Activated CD4-positive, alpha-beta T cell treated with anti-CD3 and anti-CD28 coated beads, Interleukin-2, amount 50 U/mL, for 16 hours (primary cell): ENCODE measurements at regions not wholly inside any gene's neighbourhood (a gene's known extent, or its start where the extent isn't known, plus 50 kb on each side); places are given as distances from the start of the nearest gene placed in this dataset.
"Not testable (repeated sequence)": the region's sequence is repeated elsewhere in the genome, so short reads cannot be mapped to it uniquely, and the experiment has no call there.

Experiments used
- DNase-seq: peaks from one replicate; pipeline ENCODE4 v3.0.0-alpha.2; 2020

- no peak for DNase-seq
These were observed 57.8 kb upstream of the ANKRD30A start for GRCh38 chr10:37067576-37067975.

- DNase-seq = not testable (repeated sequence)
These were observed 63.1 kb upstream of the ANKRD30A start for GRCh38 chr10:37062296-37062695.

- no peak for DNase-seq
These were observed 68.1 kb upstream of the ANKRD30A start for GRCh38 chr10:37057261-37057660.

DNA sequence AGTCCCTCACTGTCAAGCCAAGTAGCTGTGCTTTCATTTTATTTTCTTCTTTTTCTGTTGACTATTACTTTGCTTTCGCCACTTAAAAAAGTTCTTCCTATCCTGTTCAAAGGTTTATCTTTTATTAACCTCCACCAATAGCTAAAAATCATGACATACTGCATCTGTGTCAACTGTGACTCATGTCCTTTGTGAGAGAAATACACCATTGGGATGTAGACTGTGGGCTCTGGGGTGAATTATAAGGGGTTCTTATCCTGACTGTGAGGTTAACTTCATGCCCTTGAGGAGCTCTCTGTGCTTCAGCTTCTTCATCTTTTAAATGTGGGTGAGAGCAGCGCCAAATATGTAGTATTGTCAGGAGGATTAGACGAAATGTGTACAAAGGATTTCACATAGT, 71.9 kb upstream of the ANKRD30A start:
- no peak for DNase-seq

DNA sequence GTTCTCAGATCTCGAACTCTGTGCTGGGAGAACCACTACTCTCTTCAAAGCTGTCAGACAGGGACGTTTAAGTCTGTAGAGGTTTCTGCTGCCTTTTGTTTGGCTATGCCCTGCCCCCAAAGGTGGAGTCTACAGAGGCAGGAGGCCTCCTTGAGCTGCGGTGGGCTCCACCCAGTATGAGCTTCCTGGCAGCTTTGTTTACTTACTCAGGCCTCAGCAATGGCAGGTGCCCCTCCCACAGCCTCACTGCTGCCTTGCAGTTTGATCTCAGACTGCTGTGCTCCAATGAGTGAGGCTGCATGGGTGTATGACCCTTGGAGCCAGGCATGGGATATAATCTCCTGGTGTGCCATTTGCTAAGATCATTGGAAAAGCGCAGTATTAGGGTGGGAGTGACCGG, 75.4 kb upstream of the ANKRD30A start:
- not testable (repeated sequence) for DNase-seq

DNA sequence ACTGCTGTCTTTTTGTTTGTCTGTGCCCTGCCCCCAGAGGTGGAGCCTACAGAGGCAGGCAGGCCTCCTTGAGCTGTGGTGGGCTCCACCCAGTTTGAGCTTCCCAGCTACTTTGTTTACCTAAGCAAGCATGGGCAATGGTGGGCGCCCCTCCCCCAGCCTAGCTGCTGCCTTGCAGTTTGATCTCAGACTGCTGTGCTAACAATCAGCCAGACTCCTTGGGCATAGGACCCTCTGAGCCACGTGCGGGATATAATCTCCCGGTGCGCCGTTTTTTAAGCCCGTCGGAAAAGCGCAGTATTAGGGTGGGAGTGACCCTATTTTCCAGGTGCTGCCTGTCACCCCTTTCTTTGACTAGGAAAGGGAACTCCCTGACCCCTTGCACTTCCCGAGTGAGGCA, 81.1 kb upstream of the ANKRD30A start:
- DNase-seq = not testable (repeated sequence)

DNA sequence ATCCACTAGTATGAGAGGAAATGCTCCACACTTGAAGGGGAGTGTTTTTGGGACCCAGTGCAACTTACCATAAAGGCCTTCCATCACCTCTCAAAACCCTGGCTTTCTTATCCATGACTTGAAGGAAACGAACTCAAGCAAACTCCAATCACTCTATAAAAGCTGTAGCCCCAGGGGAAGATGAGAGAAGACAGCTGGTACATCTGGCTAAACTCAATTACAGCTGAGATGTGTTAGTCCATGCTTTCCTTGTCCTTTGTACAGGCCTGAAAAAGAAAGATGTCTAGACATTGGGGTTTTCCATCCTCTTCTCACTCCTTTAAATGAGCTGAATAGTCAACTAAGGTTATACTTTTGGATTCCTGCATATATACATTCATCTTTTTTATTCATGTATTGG, 89.5 kb upstream of the ANKRD30A start:
- no peak for DNase-seq

DNA sequence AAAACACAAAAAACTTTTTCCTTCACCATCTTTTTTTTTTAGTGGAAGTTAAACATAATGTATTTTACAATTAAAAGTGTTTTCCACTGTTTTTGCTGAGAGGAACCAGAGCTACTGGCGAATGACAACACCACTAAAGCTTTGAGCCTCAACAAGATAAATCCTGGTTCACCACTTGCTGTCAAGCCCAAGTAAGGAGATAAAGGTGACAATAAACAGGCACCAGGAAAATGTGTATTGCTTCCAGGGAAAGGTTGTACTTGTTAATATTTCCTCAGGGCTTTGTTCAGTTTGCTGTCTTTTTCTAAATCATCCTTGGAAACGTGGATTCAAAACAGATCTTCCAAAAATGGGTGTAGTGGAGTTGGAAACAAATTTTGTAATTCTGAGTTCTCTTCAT, 109.9 kb upstream of the ANKRD30A start:
- DNase-seq = no peak

DNA sequence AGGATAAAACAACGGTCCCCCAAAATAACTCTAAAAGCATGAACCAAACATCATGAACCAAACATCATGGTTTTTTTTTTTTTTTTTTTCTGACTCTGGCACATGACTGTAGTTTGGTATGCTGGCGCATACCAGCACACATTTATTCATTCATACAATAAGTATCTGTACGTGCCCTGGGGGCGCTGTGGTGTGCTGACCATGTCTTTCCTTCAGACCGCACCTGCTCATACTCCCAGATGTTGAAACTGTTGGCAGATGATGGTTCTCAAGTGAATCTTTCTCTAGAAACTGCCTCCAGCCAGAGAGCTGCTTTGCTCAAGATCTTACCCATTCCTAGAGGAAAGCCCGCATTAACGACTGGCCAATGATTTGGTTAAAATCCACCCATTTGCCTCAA, 114.7 kb upstream of the ANKRD30A start:
- no peak for DNase-seq

DNA sequence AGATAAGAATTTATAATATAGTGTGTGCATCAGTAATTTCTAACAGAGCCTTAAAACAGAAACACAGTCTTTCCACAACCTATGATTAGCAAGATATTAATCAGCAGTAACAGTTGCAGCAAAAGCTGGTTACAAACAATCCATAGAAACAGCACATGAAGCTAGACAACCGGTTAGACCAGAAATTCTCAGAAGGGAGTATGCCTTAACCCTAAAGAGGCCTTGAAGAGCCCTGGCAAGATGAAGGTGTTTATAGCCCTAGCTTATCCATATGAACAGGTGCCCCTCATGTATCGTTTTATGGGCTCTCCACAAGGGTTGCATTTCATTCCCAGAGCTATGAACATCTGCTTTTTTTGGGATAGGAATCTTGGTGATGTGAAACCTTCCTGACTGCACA, 117.1 kb upstream of the ANKRD30A start:
- DNase-seq = not testable (repeated sequence)

- no peak for DNase-seq
These were observed 122.3 kb upstream of the ANKRD30A start for GRCh38 chr10:37003126-37003525.

DNA sequence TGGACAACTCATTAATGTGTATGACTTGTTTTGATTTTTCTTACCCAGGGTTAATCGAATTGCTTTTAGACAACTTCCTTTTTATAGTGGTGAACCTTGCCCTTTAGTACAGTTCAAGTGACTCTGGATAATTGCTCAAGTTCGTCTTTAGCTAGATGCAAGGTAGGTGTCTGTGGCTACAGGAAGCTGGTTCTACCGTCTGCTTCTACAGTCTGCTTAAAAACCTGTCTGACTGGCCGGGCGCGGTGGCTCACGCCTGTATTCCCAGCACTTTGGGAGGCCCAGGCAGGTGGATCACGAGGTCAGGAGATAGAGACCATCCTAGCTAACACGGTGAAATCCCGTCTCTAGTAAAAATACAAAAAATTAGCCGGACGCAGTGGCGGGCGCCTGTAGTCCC, 129.6 kb upstream of the ANKRD30A start:
- not testable (repeated sequence) for DNase-seq

GRCh38 chr10:36994886-36995285, 130.5 kb upstream of the ANKRD30A start:
- no peak for DNase-seq

DNA sequence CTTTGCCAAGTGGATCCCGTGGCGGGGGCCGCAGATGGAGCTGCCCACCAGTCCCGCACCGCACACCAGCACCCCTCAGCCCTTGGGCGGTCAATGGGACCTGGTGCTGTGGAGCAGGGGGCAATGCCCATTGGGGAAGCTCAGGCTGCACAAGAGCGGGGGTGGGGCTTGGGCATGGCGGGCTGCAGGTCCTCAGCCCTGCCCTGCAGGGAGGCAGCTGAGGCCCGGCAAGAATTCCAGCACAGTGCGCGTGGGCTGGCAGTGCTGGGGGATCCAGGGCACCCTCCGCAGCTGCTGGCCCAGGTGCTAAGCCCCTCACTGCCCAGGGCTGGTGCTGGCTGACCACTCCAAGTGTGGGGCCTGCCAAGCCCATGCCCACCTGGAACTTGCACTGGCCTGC, 136.2 kb upstream of the ANKRD30A start:
- DNase-seq = no peak

GRCh38 chr10:36946598-36946997, 178.8 kb upstream of the ANKRD30A start:
- no peak for DNase-seq

GRCh38 chr10:36943544-36943943, 181.9 kb upstream of the ANKRD30A start:
- no peak for DNase-seq

DNA sequence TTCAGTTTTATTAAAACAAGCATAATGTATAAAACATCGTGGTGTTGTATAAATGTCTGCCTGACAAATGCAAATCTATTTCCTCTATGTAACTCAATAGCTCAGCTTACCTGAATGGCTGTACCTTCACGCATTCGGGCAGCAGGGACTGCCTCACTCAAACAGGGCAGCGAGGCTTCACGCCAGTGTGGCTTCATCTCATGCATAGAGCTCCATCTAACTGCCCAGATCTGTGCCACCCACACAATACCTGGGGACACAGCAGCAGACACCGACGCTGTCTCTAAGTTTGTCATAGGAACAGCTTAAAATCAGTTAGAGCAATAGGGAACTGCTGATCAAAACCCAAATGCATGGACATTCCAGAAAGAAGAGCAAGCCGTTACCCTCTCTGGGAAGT, 182.8 kb upstream of the ANKRD30A start:
- no peak for DNase-seq

GRCh38 chr10:36903040-36903439, 222.4 kb upstream of the ANKRD30A start:
- DNase-seq = no peak

DNA sequence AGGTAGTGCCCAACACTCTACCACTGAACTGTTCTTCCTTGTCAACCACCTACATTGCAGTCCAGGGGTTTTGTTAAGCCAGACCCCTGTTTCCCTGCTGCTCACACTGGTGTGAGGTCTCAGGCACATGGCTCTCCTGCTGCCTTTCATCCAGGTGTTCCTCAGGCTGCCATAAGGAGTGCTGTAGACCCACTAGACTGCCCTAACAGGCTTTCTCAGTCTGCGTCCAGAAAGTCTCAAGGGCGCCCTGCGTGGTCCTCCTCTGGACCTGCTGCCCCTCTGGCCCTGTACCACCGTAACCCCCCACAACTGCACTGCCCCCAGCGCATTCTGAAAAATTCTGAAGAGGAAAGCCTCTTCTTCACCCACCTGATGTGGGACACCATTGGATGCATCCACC, 225.7 kb upstream of the ANKRD30A start:
- no peak for DNase-seq

- DNase-seq = peak; percentile 58
These were observed 236.3 kb upstream of the ANKRD30A start for GRCh38 chr10:36888925-36889573.

DNA sequence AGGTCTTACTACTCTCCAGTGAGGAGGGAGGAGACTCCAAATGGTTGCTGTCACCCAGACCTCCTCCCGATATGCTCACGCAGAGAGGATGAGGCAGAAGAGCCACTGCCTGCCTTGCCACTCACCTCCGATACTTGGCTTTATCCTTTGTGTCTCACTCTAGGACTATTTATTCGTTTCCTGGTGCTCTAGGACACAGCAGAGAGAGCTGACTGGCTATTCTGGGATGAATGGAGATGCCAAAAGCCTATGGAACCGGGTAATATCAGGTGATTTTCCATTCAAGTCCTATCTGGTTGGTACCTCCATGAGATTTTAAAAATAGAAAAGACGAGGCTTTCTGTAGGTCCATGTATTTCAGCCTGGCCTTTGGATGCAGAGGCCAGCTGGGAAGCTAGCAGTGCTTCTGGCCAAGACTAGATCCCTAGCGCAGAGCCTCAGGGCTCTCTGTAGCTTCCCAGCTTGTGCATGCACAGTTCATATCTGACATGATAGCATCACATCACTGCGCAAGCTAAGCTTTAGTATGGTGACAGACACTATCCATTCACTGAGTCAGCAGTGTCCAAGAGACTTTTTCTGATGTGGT, 239.0 kb upstream of the ANKRD30A start:
- no peak for DNase-seq

GRCh38 chr10:36885746-36886145, 239.7 kb upstream of the ANKRD30A start:
- DNase-seq = no peak

DNA sequence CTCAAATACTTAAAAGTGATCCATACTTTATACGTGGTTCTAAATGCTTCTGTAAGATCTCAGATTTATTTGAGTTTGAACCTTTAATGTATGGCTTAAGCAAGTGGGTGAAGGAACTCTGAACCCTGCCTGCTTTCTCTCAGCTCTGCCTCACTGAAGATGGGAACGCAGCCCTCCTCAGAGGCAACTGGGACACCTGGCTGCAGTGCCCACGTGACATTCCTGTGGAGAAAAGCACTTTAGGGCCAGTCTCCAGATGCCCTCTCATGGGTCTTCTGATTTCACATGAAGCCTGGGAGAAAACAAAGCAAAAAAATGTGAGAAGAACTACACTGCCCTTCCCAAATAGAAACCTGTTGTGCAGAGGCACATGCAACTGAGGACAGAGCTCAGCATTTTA, 242.6 kb upstream of the ANKRD30A start:
- no peak for DNase-seq

DNA sequence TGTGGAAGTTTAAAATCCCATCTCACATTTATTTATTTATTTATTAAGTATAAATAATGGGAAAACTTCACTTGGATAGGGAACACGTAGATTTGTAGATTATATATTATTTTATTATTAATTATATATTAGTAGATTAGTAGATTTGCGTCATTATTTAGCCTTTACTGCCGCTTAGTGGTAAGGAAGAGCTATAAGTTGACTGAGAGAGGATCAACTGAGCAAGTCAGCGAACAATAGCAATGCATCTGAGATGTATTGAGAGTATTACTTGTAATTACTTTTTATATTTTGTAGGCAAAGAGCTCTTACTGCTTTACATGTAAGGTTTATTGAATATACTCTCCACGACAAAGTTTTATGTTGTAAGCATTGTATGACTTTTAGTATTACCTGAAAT, 244.5 kb upstream of the ANKRD30A start:
- DNase-seq = no peak

DNA sequence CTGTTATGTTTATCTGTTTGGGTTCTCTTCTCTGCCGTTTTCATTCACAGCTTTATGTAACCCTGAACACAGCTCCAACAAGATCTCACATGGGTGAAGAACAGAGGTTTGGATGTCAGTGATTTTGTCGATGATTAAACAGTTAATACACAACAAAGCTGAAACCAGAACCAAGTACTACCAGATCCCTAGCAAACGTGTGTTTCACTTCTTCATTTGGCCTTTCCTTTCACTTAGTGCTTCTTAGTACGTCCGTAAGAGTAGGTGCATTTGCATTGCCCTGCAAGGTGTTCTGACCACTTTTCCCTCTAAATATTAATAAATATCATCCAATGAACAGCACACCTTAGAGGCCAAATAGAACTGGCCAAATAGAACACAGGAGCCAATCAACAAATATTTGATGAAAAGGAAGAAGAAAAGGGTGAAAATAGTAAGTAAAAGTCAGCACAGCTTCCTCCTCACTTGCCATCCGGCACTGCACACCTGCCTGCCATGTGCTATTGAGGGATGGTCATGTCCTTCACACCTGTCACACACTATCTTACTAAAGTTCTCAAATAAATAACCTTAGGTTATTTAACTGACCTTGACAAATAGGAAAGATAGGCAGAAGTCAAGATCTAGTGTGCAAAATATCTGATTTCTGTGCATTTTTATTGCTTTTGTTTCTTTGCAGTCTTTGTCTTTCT, 252.6 kb upstream of the ANKRD30A start:
- no peak for DNase-seq
